Hepatocyte (in vitro differentiated cells): ENCODE measurements at regions not wholly inside any gene's neighbourhood (a gene's known extent, or its start where the extent isn't known, plus 50 kb on each side); places are given as distances from the start of the nearest gene placed in this dataset.

Experiments
- DNase-seq: peaks from one replicate; pipeline ENCODE4 v3.0.0-alpha.2; 2016; ENCODE audit warnings: low spot score
- H2AFZ ChIP-seq: fragments of 200-600 bp; sonication (generic); 2 replicates; pipeline ENCODE4 v1.6.0; 2016; ENCODE audit warnings: antibody characterized with exemption, mild to moderate bottlenecking
- H3K27ac ChIP-seq: fragments of 200-600 bp; sonication (generic); 2 replicates; pipeline ENCODE4 v1.5.1; 2016; ENCODE audit warnings: mild to moderate bottlenecking
- H3K27me3 ChIP-seq: fragments of 200-600 bp; sonication (generic); 2 replicates; pipeline ENCODE4 v1.6.1; 2016
- H3K36me3 ChIP-seq: fragments of 200-600 bp; sonication (generic); replicated peaks from 2 replicates; pipeline ENCODE4 v1.5.1; 2016; ENCODE audit warnings: low read depth; ENCODE audit not compliant: insufficient read depth
- H3K4me1 ChIP-seq: fragments of 200-600 bp; sonication (generic); 2 replicates; pipeline ENCODE4 v1.5.1; 2016; ENCODE audit warnings: mild to moderate bottlenecking, moderate library complexity; ENCODE audit not compliant: insufficient read depth
- H3K4me2 ChIP-seq: fragments of 200-600 bp; sonication (generic); 2 replicates; pipeline ENCODE4 v1.6.0; 2016
- H3K4me3 ChIP-seq: fragments of 200-600 bp; sonication (generic); 2 replicates; pipeline ENCODE4 v1.5.1; 2016; ENCODE audit warnings: mild to moderate bottlenecking
- H3K79me2 ChIP-seq: fragments of 200-600 bp; sonication (generic); 2 replicates; pipeline ENCODE4 v1.6.0; 2017; ENCODE audit warnings: mild to moderate bottlenecking
- H3K9me2 ChIP-seq: fragments of 200-600 bp; sonication (generic); replicated peaks from 2 replicates; pipeline ENCODE4 v1.6.0; 2017; ENCODE audit warnings: mild to moderate bottlenecking; ENCODE audit not compliant: insufficient read depth
- H3K9me3 ChIP-seq: fragments of 200-600 bp; sonication (generic); 2 replicates; pipeline ENCODE4 v1.5.1; 2016; ENCODE audit warnings: low read depth, mild to moderate bottlenecking
- H4K20me1 ChIP-seq: fragments of 200-600 bp; sonication (generic); 2 replicates; pipeline ENCODE4 v1.6.0; 2016; ENCODE audit warnings: mild to moderate bottlenecking; ENCODE audit not compliant: insufficient read depth, poor library complexity, severe bottlenecking
- CTCF ChIP-seq: fragments of 200-600 bp; sonication (generic); IDR thresholded peaks from 2 replicates; pipeline ENCODE4 v1.5.1; 2016; ENCODE audit warnings: antibody characterized with exemption, mild to moderate bottlenecking; ENCODE audit not compliant: poor library complexity
- EZH2 ChIP-seq: fragments of 200-600 bp; sonication (generic); IDR thresholded peaks from 2 replicates; pipeline ENCODE4 v1.6.1; 2016; ENCODE audit warnings: antibody characterized with exemption, mild to moderate bottlenecking, borderline replicate concordance
- EZH2phosphoT487 ChIP-seq: fragments of 200-600 bp; sonication (generic); IDR thresholded peaks from one replicate; pipeline ENCODE4 v1.6.1; 2018; ENCODE audit warnings: antibody characterized with exemption, mild to moderate bottlenecking, low read depth, moderate library complexity; ENCODE audit not compliant: unreplicated experiment, severe bottlenecking
- WGBS: methylation state at CpG from one replicate; pipeline ENCODE4 v1.1.6; 2016; ENCODE audit warnings: low lambda C conversion rate; ENCODE audit errors: missing lambda C conversion rate; 5-methylcytosine and 5-hydroxymethylcytosine counted together

DNA sequence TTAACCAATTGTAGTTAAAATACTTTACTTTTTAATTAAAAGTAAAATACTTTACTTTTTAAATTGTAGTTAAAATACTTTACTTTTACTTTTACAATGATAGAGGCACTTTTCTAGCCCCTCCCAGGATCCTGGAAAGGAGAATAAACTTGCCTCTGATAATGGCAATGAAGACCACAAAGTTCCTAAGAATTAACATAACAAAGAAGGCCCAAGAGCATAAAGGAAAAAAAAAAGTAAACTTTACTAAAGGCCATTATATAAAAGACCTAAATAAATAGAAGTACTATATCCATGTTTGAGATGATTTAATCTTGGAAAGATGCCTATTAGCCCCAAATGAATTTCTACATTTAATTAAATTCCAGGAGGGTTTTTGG, 129.1 kb upstream of the THY1 start:
- H3K4me1 ChIP-seq = no peaks in the 10 kb centered on the region
- no peaks in the 10 kb centered on the region for H3K79me2 ChIP-seq
- DNase-seq = no peak
- no peaks in the 10 kb centered on the region for H4K20me1 ChIP-seq
- H3K27ac ChIP-seq = no peak overlapping the region
- H3K4me3 ChIP-seq = no peak overlapping the region
- H3K9me3 ChIP-seq = no peaks in the 10 kb centered on the region
- H2AFZ ChIP-seq = no peak overlapping the region
- H3K36me3 ChIP-seq = no peaks in the 10 kb centered on the region
- no peak overlapping the region for H3K4me2 ChIP-seq
- no peak for TF ChIP-seq EZH2
- no peak for TF ChIP-seq EZH2phosphoT487
- no peak for TF ChIP-seq CTCF
- H3K9me2 ChIP-seq = no peaks in the 10 kb centered on the region
- no peaks in the 10 kb centered on the region for H3K27me3 ChIP-seq

DNA sequence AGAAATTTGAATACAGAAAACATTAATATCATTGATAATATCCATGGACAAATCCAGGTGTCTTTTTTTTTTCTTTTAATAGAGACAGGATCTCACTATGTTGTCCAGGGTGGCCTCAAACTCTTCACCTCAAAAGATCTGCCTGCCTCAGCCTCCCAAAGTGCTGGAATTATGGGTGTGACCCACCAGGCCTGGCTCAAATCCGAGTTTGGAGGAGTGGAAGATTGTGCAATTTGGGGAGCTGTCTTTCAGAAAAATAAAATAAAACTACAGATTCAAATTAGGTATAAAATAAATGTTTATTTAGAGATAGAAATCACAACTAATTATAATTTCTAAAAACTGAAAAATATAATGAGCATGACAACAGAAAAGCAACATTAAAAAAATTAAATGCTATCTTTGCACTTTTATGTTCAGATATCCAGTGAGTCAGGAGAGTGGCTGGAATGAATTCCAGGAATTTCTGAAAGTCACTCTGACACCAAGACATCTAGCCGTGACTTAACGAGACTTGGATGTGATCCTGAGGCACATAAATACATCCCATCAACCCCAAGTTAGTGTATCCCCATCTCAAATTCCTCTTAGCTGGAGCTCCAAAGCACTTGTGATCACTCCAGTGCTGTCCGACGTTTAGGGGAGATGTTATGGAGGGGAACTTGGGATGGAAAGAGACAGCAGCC, 128.6 kb upstream of the THY1 start:
- Histone ChIP-seq H3K4me2 (no peak overlapping the region), H3K27me3 (no peaks in the 10 kb centered on the region), H3K9me2 (no peaks in the 10 kb centered on the region), H3K36me3 (no peaks in the 10 kb centered on the region), H2AFZ (no peak overlapping the region), H3K79me2 (no peaks in the 10 kb centered on the region), H4K20me1 (no peaks in the 10 kb centered on the region), H3K4me3 (no peak overlapping the region), H3K27ac (no peak overlapping the region), H3K9me3 (no peaks in the 10 kb centered on the region), H3K4me1 (no peaks in the 10 kb centered on the region)
- 62% methylated on average over 5 of the region's 5 CpGs for WGBS
- TF ChIP-seq CTCF (no peak), EZH2 (no peak), EZH2phosphoT487 (no peak)
- DNase-seq = no peak

- H3K36me3 ChIP-seq = no peaks in the 10 kb centered on the region
- no peak for TF ChIP-seq EZH2phosphoT487
- no peak for TF ChIP-seq EZH2
- TF ChIP-seq CTCF = no peak
- no peak overlapping the region for H3K4me2 ChIP-seq
- no peaks in the 10 kb centered on the region for H3K9me3 ChIP-seq
- H3K9me2 ChIP-seq = no peaks in the 10 kb centered on the region
- 29% methylated on average over 2 of the region's 2 CpGs for WGBS
- H2AFZ ChIP-seq = no peak overlapping the region
- no peak for DNase-seq
- no peaks in the 10 kb centered on the region for H3K79me2 ChIP-seq
- no peaks in the 10 kb centered on the region for H3K4me1 ChIP-seq
- H3K4me3 ChIP-seq = no peak overlapping the region
- no peaks in the 10 kb centered on the region for H4K20me1 ChIP-seq
- no peaks in the 10 kb centered on the region for H3K27me3 ChIP-seq
- no peak overlapping the region for H3K27ac ChIP-seq
Measured at GRCh38 chr11:119550053-119550752, 127.2 kb upstream of the THY1 start.
